HG03095 (cell line): ENCODE measurements at regions not wholly inside any gene's neighbourhood (a gene's known extent, or its start where the extent isn't known, plus 50 kb on each side); places are given as distances from the start of the nearest gene placed in this dataset.

Experiments
- ATAC-seq: cut with Tn5 transposase; IDR thresholded peaks from one replicate; pipeline ENCODE4 v1.9.1; 2021; ENCODE audit warnings: moderate library complexity; ENCODE audit not compliant: unreplicated experiment

DNA sequence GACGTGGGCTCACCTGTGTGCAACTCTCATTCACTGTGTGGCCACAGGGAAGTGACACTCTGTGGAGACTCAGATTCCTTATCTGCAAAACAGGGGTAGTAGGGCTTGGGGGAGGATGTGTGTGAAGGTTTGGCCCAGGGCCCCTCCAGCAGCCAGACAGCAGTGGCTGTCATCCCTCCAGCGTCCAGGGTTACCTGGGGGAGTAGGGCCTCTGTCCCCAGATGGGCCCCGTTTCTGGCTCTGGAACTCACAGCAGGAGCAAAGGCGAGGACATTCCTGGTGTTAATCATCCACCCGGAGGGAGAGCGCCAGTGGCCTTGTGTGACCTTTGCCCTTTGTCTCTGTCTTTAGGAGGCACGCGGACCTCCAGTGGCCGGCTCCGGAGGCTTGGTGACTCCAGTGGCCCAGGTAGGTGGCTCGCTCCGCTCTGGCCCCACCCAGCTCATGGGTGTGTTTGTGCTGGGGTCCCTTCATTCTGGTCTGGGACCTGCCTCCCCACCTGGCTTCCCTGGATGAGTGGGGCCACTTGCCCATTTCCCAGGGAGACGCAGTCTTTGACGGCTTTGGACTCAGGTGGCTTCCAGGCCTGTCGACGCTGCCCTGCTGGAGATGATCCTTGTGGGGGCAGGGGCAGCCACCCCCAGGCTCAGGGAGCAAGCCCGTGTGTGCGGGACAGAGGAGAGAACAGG, 166.2 kb downstream of the SEC14L1 start:
- no peak for ATAC-seq

DNA sequence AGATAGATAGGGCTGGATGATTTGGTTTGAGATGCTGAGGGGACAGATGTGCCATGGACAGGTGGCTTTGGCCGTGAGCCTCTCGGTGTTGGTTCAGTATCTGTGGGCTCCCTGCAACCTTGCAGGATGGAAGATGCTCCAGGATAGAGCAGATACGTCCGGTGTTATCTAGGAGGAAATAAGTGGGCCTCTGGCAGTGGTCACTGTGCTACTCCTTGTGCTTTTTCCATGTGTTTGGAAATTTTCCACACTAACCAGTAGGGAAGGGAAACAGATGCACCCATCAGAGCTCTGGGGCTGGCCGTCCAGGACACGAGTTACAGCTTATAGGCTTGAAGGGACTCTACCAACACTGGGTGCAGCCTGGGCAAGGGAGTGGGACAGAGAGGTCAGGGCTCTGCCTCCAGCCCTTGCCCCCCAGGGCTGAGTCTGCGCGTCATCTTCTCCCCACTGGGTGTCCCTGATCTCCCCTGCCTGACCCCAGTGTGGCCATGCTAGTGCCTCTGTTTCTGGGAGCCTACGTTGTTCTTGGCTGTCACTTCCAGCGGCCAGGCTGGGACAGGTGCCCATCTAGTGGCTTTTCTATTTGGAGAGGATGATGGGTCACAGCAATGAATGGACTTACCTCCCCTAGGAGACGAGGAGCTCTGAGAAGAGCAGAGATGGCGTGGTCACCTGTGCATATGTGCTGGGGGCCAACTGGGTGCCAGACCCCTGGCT, 166.9 kb downstream of the SEC14L1 start:
- no peak for ATAC-seq

DNA sequence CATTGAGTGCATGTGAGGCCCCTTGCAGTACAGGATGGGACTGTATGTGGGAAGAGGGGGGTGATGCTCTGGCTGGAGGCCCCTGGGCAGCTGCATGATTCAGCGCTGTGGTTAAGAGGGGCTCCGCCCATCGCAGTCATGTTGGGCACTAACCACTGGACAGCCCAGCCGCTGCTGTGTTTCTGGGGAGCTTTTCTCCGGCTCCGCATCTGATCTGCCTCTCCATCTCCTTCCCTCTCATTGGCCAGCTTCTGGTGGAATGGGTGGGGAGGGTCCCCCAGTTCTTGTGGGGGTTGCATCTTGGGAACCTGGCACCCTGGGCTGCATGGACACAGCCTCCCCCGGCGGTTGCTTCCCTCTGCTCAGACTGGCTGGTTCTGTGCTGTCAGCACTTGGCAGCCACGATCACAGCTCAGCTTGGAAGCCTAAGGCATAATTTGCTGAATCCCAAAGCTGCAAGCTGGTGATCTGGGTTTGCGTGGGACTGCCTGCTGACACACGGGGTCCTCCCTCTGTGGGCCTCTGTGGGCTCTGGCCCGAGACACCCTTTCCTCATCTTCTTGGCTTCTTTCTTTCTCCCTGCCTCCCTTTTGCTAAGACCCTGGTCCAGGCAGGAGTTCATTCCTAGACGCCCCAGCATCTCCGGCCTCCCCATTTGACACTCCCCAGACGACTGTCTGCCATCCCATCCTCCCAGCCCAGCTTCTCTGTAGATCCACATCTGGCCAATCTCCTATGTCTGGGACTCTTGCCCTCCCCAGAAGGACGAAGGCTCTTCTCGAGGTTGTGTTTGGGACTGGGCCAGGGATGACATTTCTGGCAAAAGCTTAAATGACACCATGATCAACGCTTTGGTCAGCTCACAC, 168.3 kb downstream of the SEC14L1 start:
- no peak for ATAC-seq

DNA sequence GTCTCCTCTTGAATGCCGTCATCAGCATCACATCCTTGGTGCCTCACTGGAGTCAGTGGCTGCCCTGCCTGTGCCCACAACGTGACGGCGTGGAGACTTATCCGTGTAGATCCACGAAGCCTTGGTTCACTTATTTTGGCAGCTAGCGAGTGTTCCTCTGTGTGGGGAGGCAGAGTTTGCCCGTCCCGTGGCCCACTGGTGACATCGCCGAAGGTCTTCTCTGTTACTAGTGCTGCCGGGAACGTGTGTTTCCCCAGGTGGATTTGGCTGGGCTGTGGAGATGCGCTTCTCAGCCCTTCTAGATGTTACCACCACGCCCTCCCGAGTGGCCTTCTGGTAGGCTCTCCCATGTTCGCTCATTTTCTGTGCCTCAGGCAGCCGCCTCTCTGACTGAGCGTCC, 169.6 kb downstream of the SEC14L1 start:
- no peak for ATAC-seq

DNA sequence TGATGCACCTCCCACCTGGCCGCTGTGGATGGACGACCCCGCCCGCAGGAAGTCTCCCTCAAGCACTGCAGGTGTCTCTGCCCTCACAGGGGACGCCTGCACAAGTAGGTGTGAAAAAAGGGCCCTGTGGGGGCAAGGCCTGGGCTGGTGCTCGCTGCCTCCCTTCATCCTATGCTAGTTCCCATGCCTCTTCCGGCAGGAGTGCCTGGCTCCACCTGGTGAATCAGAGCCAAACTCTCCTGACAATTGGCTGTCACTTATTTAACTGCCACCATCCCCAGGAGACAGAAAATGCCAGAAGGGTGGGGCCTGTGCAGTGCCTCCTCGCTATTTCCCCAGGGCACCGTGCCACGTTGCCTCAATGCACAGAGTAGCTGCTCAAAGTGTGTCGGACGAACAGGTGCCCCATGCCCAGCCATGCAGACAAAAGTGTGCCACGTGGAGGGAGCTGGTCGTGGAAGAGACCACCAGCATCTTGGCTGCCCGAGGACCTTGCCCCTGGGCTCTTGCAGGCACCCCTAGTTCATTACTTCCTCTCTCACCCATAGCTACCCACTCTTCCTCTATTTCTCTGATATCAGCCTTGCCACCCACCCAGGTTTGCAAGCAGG, 170.7 kb downstream of the SEC14L1 start:
- no peak for ATAC-seq

DNA sequence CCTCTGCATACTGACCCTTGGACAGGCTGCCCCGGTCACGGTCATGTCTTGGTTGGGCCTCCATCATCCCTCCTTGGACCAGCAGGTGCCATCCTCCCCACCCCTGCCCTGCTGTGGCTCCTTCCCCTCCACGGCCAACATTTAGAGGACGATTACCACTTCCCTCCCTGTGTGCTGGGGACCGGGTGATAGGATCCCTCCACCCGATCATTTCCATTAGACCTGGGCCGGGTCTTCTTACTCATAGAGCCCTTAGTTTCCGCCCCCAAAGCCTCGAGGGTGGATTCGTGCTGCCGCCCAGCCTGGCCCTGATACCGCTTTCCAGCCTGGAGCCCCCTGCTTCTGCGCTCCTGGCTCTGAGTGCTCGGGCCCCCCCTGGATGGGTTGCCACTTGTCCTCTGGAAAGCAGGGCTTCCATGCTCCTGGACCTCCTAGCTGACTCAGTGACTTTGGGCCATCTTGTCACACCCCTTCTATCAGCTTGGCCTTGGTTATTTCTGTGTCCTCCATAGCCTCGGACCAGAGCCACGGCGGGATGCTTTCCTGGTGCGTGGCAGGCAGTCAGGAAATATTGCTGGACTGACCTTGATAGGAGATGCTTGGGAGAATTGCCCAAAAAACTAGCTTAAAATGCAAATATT, 171.4 kb downstream of the SEC14L1 start:
- ATAC-seq = no peak

DNA sequence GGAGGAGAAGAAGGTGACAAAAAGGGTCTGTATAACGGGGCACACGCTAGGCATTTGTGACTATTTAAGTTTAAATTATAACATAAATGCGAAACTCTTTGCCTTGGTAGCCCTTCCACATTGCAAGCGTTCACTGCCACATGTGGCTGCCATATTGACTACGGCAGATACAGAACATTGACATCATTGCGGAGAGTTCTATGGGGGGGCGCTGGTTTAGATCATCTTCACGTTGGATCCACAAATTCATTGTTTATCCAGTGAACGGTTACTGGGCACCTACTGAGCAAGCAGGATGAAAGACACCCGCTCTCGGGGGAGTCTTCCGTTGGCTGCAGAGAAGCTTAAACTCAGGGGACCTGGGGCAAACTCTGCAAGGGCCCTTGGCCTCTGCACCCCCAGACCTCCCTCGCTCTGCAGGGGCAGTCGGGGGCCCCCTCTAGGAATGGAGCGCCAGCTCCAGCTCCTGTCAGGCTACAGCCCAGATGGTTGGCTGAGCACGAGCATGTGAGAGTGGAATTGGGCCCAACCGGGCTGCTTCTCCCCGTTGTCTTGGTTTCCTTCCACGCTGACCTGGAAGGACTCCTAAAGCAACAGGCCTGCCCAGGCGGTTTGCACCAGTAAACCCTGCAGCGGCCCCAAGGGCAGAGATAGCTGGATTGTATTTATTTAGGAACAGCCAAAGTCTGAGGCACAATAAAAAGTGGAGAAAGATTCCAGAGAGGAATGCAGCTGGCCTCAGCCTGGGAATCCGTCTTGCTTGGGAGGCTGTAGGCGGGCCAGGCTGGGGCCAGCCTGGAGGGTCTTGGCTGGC, 172.2 kb downstream of the SEC14L1 start:
- no peak for ATAC-seq

DNA sequence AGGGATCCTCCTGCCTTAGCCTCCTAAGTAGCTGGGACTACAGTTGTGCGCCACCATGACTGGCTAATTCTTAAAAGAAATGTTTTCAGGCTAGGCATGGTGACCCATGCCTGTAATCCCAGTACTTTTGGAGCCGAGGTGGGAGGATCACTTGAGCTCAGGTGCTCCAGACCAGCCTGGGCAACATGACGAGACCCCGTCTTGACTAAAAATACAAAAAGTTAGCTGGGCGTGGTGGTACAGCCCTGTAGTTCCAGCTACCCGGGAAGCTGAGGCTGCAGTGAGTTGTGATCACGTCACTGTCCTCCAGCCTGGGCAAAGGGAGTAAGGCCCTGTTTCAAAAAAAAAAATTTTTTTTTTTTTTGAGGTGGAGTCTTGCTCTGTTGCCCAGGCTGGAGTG, 173.1 kb downstream of the SEC14L1 start:
- no peak for ATAC-seq

DNA sequence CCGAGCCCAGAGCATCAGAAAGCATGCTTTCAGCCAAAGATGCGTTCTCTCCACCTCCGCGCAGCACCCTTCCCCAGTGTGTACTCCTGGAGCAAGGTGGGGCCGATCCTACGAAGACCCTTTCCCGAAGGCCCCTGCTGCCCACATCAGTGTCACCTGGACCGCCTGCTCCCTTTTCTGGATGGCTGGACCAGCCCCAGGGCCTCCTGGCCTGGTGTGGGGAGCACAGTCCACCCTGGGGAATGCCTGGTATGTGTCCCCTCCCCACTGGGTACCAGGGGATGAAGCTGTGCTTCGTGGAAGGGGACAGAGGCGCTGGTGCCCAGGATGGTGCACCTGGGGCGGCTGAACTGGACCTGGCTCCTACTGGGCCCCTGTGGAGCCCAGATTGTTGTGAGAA, 173.8 kb downstream of the SEC14L1 start:
- no peak for ATAC-seq

DNA sequence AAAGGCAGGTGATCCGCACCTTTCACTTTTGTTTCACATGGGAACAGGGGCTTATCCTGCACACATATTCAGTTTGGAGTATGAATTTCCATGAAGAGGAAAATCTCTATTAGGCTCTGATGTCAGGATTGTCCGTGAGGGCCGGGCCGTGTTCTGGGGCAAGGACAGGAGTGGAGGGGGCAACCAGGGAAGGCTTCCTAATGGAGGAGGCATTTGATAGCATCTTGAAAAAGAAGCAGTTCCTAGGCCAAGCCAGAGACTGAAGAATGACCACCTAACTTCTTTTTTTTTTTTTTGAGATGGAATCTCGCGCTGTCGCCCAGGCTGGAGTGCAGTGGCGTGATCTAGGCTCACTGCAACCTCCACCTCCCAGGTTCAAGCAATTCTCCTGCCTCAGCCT, 174.2 kb downstream of the SEC14L1 start:
- no peak for ATAC-seq

DNA sequence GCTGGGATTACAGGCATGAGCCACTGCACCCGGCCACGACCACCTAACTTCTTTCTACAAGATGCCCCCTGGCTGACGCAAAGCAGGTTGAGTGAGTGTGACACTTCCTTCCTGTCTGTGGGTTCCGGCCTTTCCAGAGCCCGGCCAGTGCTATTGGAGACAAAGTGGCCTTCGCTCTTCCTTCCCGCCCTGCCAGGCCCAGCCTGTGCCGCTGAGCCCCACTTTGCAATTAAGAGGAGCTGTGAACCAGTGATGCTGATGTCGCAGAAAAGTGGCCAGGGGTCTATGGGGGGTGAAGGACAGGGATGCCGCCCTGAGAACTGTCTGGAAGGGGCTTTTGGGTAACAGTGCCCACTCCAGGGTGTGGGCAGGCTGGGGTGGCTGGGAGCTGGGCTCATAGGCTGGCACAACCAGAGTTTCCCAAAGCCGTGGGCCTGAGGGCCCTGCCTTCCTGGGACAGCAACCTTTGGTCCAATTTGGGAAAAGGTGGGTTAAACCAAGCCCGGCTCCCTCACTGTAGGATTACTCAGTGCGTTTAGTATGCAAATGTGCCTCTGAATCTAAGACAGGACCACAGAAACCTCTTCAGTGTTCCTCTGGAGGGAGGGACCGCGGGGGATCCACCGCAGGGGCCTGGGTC, 174.9 kb downstream of the SEC14L1 start:
- ATAC-seq = no peak

DNA sequence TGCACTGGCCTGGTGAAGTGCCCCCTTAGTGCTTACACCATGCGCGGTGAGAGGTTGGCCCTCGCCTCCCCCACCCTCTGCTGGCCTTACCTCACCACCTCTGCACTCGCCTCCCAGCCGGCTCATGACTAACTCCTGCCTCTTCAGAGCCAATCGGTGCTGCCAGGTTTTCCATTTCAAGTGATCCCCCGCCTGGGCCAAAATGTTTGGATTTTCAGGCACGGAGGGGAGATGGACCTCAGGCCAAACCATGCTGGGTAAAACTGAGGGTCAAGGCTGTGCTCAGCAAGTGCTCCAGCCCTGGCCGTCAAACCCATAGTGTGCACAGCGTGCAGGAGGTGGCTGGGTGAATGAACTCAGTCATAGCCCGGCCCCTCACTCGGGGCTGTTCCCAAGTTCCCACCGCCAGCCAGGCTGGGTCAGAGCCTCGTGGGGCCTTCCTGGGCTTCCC, 175.4 kb downstream of the SEC14L1 start:
- ATAC-seq = no peak

DNA sequence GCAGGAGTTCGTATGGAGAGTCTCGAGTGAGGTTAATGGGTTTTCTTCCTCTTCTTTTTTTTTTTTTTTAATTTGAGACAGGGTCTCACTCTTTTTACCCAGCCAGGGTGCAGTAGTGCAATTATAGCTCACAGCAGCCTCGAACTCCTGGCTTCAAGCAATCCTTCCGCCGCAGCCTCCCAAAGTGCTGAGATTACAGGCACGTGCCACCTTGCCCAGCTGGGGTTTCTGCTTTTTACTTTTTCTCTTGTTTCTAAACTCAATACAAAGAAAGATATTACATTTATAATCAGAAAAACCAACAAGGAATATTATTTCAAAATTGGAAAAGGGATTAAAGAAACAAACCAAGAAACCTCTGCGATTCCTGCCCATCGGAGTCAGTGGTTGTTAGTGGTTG, 175.9 kb downstream of the SEC14L1 start:
- ATAC-seq = no peak

DNA sequence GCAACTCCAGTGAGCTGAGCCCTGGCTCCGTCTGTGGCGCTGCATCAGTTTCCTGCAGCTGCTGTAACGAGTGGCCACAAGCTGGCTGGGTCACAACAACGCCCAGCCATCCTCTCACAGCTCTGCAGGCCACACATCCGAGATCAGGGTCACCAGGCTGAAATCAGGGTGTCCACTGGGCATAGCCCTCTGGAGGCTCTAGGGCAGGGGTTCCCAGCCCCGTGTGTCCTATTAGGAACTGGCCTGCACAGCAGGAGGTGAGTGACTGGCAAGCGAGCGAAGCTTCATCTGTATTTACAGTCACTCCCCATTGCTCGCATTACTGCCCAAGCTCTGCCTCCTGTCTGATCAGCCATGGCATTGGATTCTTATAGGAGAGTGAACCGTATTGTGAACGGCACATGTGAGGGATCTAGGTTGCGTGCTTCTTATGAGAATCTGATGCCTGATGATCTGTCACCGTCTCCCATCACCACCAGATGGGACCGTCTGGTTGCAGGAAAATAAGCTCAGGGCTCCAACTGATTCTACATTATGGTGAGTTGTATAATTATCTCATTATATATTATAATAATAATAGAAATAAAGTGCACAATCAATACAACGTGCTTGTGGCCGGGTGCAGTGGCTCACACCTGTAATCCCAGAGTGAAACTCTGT, 176.5 kb downstream of the SEC14L1 start:
- no peak for ATAC-seq

DNA sequence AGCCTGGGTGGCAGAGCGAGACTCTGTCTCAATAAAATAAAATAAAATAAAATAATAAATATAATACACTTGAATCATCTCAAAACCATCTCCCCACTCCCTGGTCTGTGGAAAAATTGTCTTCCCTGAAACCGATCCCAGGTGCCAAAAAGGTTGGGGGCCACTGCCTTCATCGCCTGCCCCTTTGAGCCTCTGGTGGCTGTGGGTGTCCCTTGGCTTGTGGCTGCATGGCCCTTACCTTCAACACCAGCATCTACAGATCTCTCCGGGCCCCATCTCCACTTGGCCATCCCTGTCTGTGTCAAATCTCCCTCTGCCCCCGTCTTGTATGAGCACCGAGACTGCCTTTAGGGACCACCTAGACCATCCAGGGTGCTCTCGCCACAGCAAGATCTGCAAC, 177.3 kb downstream of the SEC14L1 start:
- no peak for ATAC-seq

DNA sequence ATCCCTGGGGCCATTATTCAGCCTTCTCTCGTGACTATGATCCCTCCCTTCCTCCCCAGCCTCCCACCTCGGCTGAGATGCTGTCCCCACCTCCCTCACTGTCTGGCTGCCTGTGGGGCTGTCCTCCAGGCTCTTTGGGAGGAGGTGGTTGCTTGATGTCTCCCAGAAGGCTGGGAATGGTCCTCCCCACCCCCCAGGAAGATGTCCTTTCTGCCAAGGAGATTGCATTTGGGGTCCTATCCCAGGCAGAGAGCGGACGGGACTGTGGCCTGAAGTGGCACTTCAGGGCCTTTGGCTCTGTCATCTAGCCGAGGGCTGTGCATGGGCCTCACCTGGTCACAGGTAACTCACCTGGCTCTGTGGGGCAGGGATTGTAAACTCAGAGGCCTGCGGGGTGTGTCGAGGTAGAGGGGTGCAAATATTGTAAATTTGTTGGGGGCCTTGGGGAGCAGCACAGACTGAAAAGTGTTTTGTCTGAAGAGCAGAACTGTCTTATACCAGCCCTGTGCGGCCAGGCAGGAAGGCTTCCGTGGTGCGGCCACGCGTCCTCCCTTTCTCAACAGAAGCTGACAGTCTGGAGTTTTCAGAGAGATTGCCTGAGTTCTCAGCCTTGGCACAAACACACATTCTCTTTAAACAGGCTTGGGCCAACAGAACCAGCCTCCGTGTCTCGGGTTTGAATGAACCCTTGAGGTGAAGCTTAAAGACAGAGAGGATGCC, 177.9 kb downstream of the SEC14L1 start:
- no peak for ATAC-seq

DNA sequence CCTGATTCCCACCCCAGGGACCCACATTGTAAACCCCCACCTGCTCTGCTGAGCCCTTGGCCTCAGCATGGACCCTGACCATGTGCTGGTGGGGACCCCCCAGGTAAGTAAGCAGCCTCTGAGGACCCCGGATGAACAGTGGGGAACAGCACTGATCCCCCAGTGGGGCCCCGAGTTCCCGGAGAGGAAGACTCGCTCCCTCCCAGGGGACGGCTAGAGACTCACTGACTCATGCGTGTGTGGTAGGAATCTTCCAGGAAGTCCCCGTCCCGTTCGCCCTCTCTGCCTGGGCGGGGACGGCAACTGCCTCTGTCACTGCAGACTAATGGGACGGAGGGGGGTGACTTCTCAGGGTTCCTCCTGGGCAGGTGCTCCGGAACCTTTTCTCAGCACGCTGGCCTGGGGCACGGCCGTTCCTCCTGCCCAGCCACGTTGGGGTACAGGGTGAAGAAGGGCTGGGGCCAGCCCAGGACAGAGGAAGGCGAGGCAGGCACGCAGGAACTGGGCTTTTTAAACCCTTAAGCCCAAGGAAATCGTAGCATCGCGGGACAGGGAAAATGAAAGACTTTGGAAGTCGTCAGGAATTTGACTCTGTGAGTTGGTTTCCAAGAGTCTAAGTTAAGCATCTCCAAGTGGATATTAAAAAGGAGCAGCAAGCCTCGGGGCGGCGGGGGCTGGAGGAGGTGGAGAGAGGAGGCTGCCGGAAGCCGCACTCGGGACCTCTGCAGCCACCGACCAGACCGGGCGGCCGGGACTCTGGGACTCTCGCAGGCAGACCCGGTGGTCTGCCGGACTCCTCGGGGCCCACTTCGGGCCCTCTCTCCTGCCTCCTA, 178.7 kb downstream of the SEC14L1 start:
- ATAC-seq = peak; percentile 40
